ENCODE measurements at regions not wholly inside any gene's neighbourhood (a gene's known extent, or its start where the extent isn't known, plus 50 kb on each side); places are given as distances from the start of the nearest gene placed in this dataset.

GRCh38 chr14:62156052-62156451, 393.8 kb downstream of the SNAPC1 start:
- TF ChIP-seq POLR2A (IDR thresholded peaks at IDR 0.05) (no peak), CTCF (IDR thresholded peaks at IDR 0.05 in 4 of 5, conservative IDR thresholded peaks at IDR 0.05 in 1 of 5) (no peak)
